K562 (cell line): ENCODE measurements at regions not wholly inside any gene's neighbourhood (a gene's known extent, or its start where the extent isn't known, plus 50 kb on each side); places are given as distances from the start of the nearest gene placed in this dataset.

Experiments used
- ATAC-seq: fragments of 200-7000 bp; cut with Tn5 transposase; 3 replicates; pipeline ENCODE4 v1.9.1; 2020; ENCODE audit warnings: moderate library complexity
- BruUV-seq: library from RNA; stranded (reverse); fragments of 400-500 nt; replicated peaks from 2 replicates; lab custom pipeline; 2021; lab: Mats Ljungman, UMichigan
- CTCF ChIA-PET: fragments of 300-600 bp; formaldehyde crosslinking; extraction: SDS; loops from one replicate; lab custom pipeline; 2021; ENCODE audit warnings: low intra/inter-chr PET ratio; lab: Yijun Ruan, JAX
- POLR2A ChIA-PET: fragments of 300-600, 350-650 bp; sonication (Branson Sonifier 250); formaldehyde crosslinking; extraction: SDS; loops from one replicate; lab custom pipeline; 2021; ENCODE audit warnings: antibody characterized with exemption, inconsistent platforms; lab: Yijun Ruan, JAX
- DNase-seq, 4 experiments: peaks; one replicate each; pipeline versions ENCODE4 v3.0.0 to v3.0.0-alpha.2; 2011 to 2018; ENCODE audit warnings: low spot score in 3 of 4, mixed read lengths in 3 of 4; ENCODE audit errors: extremely low read depth in 1 of 4
- FAIRE-seq: peaks from 2 replicates; lab custom pipeline; 2011; peaks lifted over from hg19 to GRCh38; lab: Jason Lieb, UNC
- H2AFZ ChIP-seq: 2 replicates; pipeline ENCODE4 v1.6.0; 2011; ENCODE audit warnings: low read depth, low read length, control low read depth, inconsistent platforms
- H3K27ac ChIP-seq: fragments of 200-600 bp; 3 replicates; pipeline ENCODE4 v1.8.0; 2011; ENCODE audit warnings: low read depth, mild to moderate bottlenecking, control low read depth, inconsistent platforms, low read length, moderate library complexity, mixed read lengths; ENCODE audit errors: extremely low read depth
- H3K27me3 ChIP-seq, 2 experiments: fragments of 300-600 bp in 1 of 2; 2 replicates in 1 of 2; 3 replicates in 1 of 2; pipeline versions ENCODE4 v1.6.0 to v1.8.0; 2011; ENCODE audit warnings: inconsistent platforms in 2 of 2, low read length in 2 of 2, mild to moderate bottlenecking in 1 of 2, mixed read lengths in 1 of 2, moderate library complexity in 1 of 2; ENCODE audit not compliant: control insufficient read depth in 2 of 2, insufficient read depth in 2 of 2
- H3K36me3 ChIP-seq: fragments of 300-600 bp; 3 replicates; pipeline ENCODE4 v1.8.0; 2011; ENCODE audit warnings: mild to moderate bottlenecking, low read length, inconsistent platforms; ENCODE audit not compliant: control insufficient read depth, insufficient read depth
- H3K4me1 ChIP-seq, 2 experiments: fragments of 200-600 bp in 1 of 2; replicated peaks in 1 of 2; 2 replicates in 1 of 2; 3 replicates in 1 of 2; pipeline versions ENCODE4 v1.5.1 to v1.8.0; 2011; ENCODE audit warnings: inconsistent platforms in 2 of 2, low read length in 2 of 2, mild to moderate bottlenecking in 1 of 2, mixed read lengths in 1 of 2, moderate library complexity in 1 of 2; ENCODE audit not compliant: control insufficient read depth in 2 of 2, insufficient read depth in 2 of 2
- H3K4me2 ChIP-seq: 2 replicates; pipeline ENCODE4 v1.6.1; 2011; ENCODE audit warnings: low read length, control low read depth, inconsistent platforms, mixed read lengths; ENCODE audit not compliant: insufficient read depth
- H3K4me3 ChIP-seq: fragments of 200-600 bp; sonication (generic), shearing (Covaris generic); 2 replicates; pipeline ENCODE4 v1.5.1; 2016; ENCODE audit warnings: control low read depth, inconsistent platforms
- H3K79me2 ChIP-seq: fragments of 200-600 bp; 3 replicates; pipeline ENCODE4 v1.8.0; 2011; ENCODE audit warnings: low read length, inconsistent platforms; ENCODE audit not compliant: control insufficient read depth, insufficient read depth
- H3K9ac ChIP-seq, 2 experiments: 2 replicates each; pipeline versions ENCODE4 v1.6.0 to v1.6.1; 2011; ENCODE audit warnings: low read depth in 2 of 2, low read length in 2 of 2, control low read depth in 1 of 2, inconsistent platforms in 1 of 2, mild to moderate bottlenecking in 1 of 2, mixed read lengths in 1 of 2; ENCODE audit not compliant: insufficient read depth in 1 of 2
- H3K9me1 ChIP-seq: one replicate; pipeline ENCODE4 v1.6.0; 2011; ENCODE audit warnings: inconsistent platforms, mild to moderate bottlenecking, low read length, moderate library complexity; ENCODE audit not compliant: control insufficient read depth, insufficient read depth
- H3K9me3 ChIP-seq: replicated peaks from 2 replicates; pipeline ENCODE4 v1.5.1; 2011; ENCODE audit warnings: low read depth, low read length, inconsistent platforms; ENCODE audit not compliant: control insufficient read depth, insufficient read depth
- H4K20me1 ChIP-seq: replicated peaks from 2 replicates; pipeline ENCODE4 v1.6.1; 2011; ENCODE audit warnings: low read length, inconsistent platforms, mixed read lengths; ENCODE audit not compliant: control insufficient read depth, insufficient read depth
- CBX5 ChIP-seq: IDR thresholded peaks from 2 replicates; pipeline ENCODE4 v1.6.1; 2014; ENCODE audit warnings: low read depth, borderline replicate concordance
- CHD4 ChIP-seq: fragments of 200-600 bp; sonication (generic); IDR thresholded peaks from 3 replicates; pipeline ENCODE4 v1.6.1; 2012; ENCODE audit warnings: low read depth, mild to moderate bottlenecking, mixed read lengths, low read length, inconsistent platforms; ENCODE audit not compliant: insufficient read depth, insufficient replicate concordance, poor library complexity, severe bottlenecking
- NRF1 ChIP-seq, 2 experiments: fragments of 450-650 bp; IDR thresholded peaks in 1 of 2; conservative IDR thresholded peaks in 1 of 2; 2 replicates each; pipeline ENCODE4 v1.6.1; 2014; ENCODE audit warnings: mild to moderate bottlenecking in 2 of 2
- U2AF2 ChIP-seq: fragments of 200-400 bp; formaldehyde crosslinking; optimal IDR thresholded peaks from 2 replicates; pipeline ENCODE3; 2017; ENCODE audit warnings: low read depth, mild to moderate bottlenecking, low read length
- ZNF699 ChIP-seq: fragments of 250-450 bp; sonication (Bioruptor Pico); IDR thresholded peaks from 2 replicates; pipeline ENCODE4 v1.8.0; 2021; ENCODE audit warnings: mild to moderate bottlenecking, moderate library complexity; ENCODE audit not compliant: insufficient replicate concordance
- WGBS: fragments of 100-300 bp; shearing (Covaris generic); methylation state at CpG from one replicate; pipeline ENCODE4 v1.1.6; 2016; ENCODE audit warnings: low coverage, mixed read lengths; ENCODE audit not compliant: insufficient coverage; ENCODE audit errors: missing lambda C conversion rate; 5-methylcytosine and 5-hydroxymethylcytosine counted together
- in situ Hi-C: fragments of 300-500 bp; cut with MboI; formaldehyde crosslinking; loops from 4 replicates; pipeline ENCODE4 v1.15.0; 2018; ENCODE audit warnings: inconsistent platforms, mixed read lengths
- intact Hi-C: fragments of 100-400 bp; cut with micrococcal nuclease; formaldehyde crosslinking; loops from 2 replicates; pipeline ENCODE4 v1.14.2; 2022

- no peaks in the 10 kb centered on the region for H4K20me1 ChIP-seq
- H3K36me3 ChIP-seq: no peaks in the 10 kb centered on the region
- no peaks in the 10 kb centered on the region for H3K9me3 ChIP-seq
- 0 out of 5 replicates have a peak, but pooled peaks cover 0 to 3% of the 10 kb centered on the region in 2 experiments for H3K4me1 ChIP-seq
- H3K27me3 ChIP-seq: peaks cover 2 to 21% of the 10 kb centered on the region in 2 experiments; a peak in 2 of 5 replicates
- no peak overlapping the region for H3K9ac ChIP-seq
- FAIRE-seq (no peak), ATAC-seq (no peak), DNase-seq (no peak)
- H3K4me2 ChIP-seq: no peak overlapping the region
- CTCF ChIA-PET: no interaction called here
- H3K27ac ChIP-seq: no peak overlapping the region
- H2AFZ ChIP-seq: no peak overlapping the region
- intact Hi-C loops (no loop called here), in situ Hi-C loops (no loop called here)
- WGBS: 2% methylated on average over 11 of the region's 11 CpGs
- H3K79me2 ChIP-seq: no peaks in the 10 kb centered on the region
- no peaks in the 10 kb centered on the region for H3K9me1 ChIP-seq
- TF ChIP-seq U2AF2 (no peak), CBX5 (no peak), ZNF699 (CRISPR knock-in tag) (no peak), CHD4 (no peak), NRF1 (conservative IDR thresholded peaks at IDR 0.05 in 1 of 2, IDR thresholded peaks at IDR 0.05 in 1 of 2) (no peak)
- H3K4me3 ChIP-seq: no peak overlapping the region
- no TSS peak for BruUV-seq
- POLR2A ChIA-PET: no interaction called here
Measured at GRCh38 chr18:78527984-78528383, 451.6 kb upstream of the SALL3 start.
